LNCaP clone FGC (cell line): ENCODE measurements at regions not wholly inside any gene's neighbourhood (a gene's known extent, or its start where the extent isn't known, plus 50 kb on each side); places are given as distances from the start of the nearest gene placed in this dataset.

ENCODE experiments used
- DNase-seq: peaks from one replicate; pipeline ENCODE4 v3.0.0-alpha.2; 2011; ENCODE audit warnings: low read depth
- H3K4me3 ChIP-seq: 2 replicates; pipeline ENCODE4 v1.5.1; 2011; ENCODE audit warnings: mild to moderate bottlenecking, low read depth, low read length, control low read depth
- TF ChIP-seq, protein P1 (sequence below): IDR thresholded peaks from 2 replicates; pipeline ENCODE4 v1.5.1; 2012; ENCODE audit warnings: mild to moderate bottlenecking; ENCODE audit not compliant: control insufficient read depth, insufficient read depth; ENCODE audit errors: extremely low read depth

DNA sequence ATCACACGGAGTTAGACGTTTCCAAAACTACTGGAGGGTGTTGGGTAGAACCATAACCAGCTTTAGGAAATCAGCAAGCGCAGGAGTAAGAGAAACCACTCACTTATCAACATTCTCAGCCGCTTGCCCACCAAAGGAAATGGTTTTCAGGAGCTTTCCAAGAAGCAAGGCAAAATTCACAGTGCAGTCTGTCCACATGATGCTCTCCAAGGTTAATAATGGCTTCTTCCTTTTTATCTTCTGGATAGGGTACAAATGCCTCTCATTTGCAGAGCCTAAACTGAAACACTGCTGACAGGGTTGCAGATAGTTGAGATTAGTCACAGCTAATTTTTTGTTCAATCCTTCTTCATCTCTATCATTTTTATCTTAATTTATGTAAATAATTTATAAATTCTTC, 705.4 kb downstream of the RAB28 start:
- no peak for DNase-seq
- TF ChIP-seq, protein P1, sequence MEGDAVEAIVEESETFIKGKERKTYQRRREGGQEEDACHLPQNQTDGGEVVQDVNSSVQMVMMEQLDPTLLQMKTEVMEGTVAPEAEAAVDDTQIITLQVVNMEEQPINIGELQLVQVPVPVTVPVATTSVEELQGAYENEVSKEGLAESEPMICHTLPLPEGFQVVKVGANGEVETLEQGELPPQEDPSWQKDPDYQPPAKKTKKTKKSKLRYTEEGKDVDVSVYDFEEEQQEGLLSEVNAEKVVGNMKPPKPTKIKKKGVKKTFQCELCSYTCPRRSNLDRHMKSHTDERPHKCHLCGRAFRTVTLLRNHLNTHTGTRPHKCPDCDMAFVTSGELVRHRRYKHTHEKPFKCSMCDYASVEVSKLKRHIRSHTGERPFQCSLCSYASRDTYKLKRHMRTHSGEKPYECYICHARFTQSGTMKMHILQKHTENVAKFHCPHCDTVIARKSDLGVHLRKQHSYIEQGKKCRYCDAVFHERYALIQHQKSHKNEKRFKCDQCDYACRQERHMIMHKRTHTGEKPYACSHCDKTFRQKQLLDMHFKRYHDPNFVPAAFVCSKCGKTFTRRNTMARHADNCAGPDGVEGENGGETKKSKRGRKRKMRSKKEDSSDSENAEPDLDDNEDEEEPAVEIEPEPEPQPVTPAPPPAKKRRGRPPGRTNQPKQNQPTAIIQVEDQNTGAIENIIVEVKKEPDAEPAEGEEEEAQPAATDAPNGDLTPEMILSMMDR = no peak

DNA sequence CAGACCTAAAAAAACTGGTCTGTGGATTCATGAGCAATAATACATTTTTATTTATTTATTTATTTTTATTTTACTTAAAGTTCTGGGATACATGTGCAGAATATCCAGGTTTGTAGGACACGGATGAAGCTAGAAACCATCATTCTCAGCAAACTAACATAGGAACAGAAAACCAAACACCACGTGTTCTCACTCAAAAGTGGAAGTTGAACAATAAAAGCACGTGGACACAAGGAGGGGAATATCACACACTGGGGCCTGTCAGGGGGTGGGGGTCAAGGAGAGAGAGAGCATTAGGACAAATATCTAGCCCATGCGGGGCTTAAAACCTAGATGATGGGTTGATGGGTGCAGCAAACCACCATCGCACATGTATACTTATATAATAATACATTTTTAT, 705.9 kb downstream of the RAB28 start:
- no peak overlapping the region for H3K4me3 ChIP-seq
- DNase-seq = no peak
- TF ChIP-seq, protein P1 = no peak

More for the DNA sequence above, 705.4 kb downstream of the RAB28 start:
- no peak overlapping the region for H3K4me3 ChIP-seq

GRCh38 chr4:12770351-12770750, 713.8 kb downstream of the RAB28 start:
- no peak overlapping the region for H3K4me3 ChIP-seq
- no peak for DNase-seq
- TF ChIP-seq, protein P1 = no peak

- no peak overlapping the region for H3K4me3 ChIP-seq
- TF ChIP-seq, protein P1 = no peak
- no peak for DNase-seq
These were observed 722.4 kb downstream of the RAB28 start for GRCh38 chr4:12761694-12762093.

GRCh38 chr4:12747154-12747553, 737.0 kb downstream of the RAB28 start:
- TF ChIP-seq, protein P1 = no peak
- DNase-seq = no peak
- no peak overlapping the region for H3K4me3 ChIP-seq

DNA sequence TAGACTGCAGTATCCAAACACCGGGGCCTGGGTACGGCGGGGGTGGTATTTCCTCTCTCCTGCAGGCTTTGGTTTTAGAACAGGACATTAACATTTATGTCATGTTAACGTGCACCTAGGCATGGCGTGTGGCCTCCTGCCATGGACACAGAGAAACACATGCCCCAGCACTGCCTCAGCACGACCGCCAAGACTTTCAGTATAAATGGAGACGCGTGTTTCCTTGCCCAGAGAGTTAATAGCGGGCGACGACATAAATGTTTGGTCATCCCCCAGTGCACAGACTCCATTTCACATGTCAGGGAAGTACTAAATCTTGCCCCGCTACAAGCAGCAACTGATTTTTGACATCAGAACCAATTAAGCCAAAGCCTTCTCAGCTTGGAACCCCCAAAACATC, 737.9 kb downstream of the RAB28 start:
- DNase-seq = no peak
- TF ChIP-seq, protein P1 = no peak

GRCh38 chr4:12734586-12734985, 749.6 kb downstream of the RAB28 start:
- TF ChIP-seq, protein P1 = no peak
- DNase-seq = no peak
- no peak overlapping the region for H3K4me3 ChIP-seq

More for the DNA sequence above, 737.9 kb downstream of the RAB28 start:
- no peak overlapping the region for H3K4me3 ChIP-seq
